OCI-LY3 (cell line): ENCODE measurements at regions not wholly inside any gene's neighbourhood (a gene's known extent, or its start where the extent isn't known, plus 50 kb on each side); places are given as distances from the start of the nearest gene placed in this dataset.

Experiments used
- EZH2phosphoT487 ChIP-seq: fragments of 200-600 bp; shearing (Covaris generic); IDR thresholded peaks from 2 replicates; pipeline ENCODE4 v1.6.1; 2018; ENCODE audit warnings: antibody characterized with exemption, mixed run types, low read depth
- TF ChIP-seq, protein P1 (sequence below): fragments of 200-600, 300-600 bp; sonication (generic); IDR thresholded peaks from 2 replicates; pipeline ENCODE4 v1.5.1; 2014; ENCODE audit warnings: antibody characterized with exemption, low read length, low read depth

DNA sequence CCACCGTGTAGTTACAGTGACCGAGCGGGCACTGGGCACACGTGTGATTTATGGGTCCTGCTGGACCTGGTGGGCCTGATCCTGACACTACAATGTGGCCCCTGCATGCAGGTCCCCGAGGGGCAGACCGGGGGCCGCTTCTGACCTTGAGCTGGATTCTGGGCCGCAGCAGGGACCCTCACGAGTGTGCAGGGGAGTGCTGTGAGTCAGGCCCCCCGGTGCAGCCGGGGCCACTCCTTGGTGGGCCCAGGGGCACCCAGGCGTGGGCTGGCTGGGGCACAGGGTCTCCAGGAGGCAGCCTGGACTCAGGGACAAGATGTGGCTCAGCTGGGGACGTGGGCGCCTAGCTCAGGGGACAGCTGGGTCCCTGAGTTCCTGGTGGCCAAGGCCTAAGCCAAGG is 77.5 kb upstream of the TTC34 start:
- TF ChIP-seq, protein P1, sequence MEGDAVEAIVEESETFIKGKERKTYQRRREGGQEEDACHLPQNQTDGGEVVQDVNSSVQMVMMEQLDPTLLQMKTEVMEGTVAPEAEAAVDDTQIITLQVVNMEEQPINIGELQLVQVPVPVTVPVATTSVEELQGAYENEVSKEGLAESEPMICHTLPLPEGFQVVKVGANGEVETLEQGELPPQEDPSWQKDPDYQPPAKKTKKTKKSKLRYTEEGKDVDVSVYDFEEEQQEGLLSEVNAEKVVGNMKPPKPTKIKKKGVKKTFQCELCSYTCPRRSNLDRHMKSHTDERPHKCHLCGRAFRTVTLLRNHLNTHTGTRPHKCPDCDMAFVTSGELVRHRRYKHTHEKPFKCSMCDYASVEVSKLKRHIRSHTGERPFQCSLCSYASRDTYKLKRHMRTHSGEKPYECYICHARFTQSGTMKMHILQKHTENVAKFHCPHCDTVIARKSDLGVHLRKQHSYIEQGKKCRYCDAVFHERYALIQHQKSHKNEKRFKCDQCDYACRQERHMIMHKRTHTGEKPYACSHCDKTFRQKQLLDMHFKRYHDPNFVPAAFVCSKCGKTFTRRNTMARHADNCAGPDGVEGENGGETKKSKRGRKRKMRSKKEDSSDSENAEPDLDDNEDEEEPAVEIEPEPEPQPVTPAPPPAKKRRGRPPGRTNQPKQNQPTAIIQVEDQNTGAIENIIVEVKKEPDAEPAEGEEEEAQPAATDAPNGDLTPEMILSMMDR, result no peak
- no peak for TF ChIP-seq EZH2phosphoT487
